IPS-11a (cell line): ENCODE measurements at regions not wholly inside any gene's neighbourhood (a gene's known extent, or its start where the extent isn't known, plus 50 kb on each side); places are given as distances from the start of the nearest gene placed in this dataset.

Experiments
- H3K4me3 ChIP-seq: one replicate; pipeline ENCODE4 v1.5.1; 2013; ENCODE audit warnings: low read depth, low read length, control low read depth

- H3K4me3 ChIP-seq, result no peak overlapping the region
Measured at GRCh38 chr15:31472636-31473384, 146.2 kb downstream of the KLF13 start.

GRCh38 chr15:31473385-31474058, 146.9 kb downstream of the KLF13 start:
- H3K4me3 ChIP-seq, result no peak overlapping the region

GRCh38 chr15:31474059-31474868, 147.6 kb downstream of the KLF13 start:
- no peak overlapping the region for H3K4me3 ChIP-seq

- H3K4me3 ChIP-seq, result no peak overlapping the region
Measured at GRCh38 chr15:31476236-31476810, 149.7 kb downstream of the KLF13 start.

- H3K4me3 ChIP-seq, result no peak overlapping the region
Measured at GRCh38 chr15:31476866-31477265, 150.2 kb downstream of the KLF13 start.

GRCh38 chr15:31477301-31477700, 150.7 kb downstream of the KLF13 start:
- H3K4me3 ChIP-seq, result no peak overlapping the region

GRCh38 chr15:31477851-31478701, 151.4 kb downstream of the KLF13 start:
- H3K4me3 ChIP-seq, result no peak overlapping the region

DNA sequence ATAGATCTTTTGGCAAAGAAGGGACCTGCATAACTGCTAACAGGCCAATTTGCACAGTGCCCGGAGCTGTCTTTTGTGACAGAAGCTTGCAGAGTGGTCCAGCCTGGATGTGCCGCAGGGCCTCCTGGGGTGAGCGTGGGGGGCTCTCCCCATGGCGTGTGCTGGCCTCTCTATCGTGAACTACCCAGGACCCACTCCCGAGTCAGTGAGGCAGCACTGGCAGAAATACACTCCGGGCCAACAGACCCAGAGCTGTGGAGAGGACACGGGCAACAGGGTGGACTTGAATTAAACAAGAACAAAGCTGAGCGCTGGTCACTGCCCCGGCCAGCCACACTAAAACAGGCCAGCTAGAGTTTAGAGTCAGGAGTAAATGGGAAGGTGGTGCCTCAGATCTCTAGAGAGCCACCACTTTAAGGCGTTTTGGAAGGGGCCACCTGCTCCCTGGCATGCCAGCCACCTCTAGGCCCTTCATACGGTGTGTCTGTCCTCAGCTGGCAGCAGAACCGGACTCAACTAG, 152.1 kb downstream of the KLF13 start:
- no peak overlapping the region for H3K4me3 ChIP-seq

DNA sequence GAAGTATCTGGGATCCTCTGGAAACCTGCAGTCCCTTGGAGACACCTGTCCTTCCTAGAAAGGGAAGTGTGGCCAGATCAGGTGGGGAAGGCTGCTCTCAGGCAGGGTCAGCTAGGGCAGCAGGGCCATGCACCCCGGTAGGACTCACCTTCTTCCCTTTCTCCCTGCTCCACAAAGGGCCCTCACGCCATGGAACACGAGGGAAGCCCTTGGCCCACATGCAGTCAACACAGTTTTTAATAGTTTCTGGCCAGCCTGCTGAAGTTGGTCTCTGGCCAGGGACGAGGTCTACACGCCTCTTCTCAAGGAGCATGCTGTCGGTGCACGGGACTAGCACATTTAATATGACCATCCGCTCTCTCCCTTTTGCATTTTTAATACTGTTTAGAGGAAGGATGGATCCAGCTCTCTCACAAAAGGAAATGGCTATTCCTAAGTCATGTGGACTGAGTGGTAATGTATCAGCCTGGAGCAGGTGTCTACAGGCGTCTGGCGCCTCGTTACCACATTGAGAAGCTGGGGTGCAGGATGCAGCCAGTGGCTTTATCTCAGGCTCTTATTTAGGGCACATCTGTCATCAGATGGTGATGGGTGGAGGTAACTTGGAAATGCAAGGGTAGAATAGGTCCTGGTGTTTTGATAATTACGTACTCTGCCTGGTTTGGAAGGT, 153.9 kb downstream of the KLF13 start:
- no peak overlapping the region for H3K4me3 ChIP-seq

GRCh38 chr15:31481142-31481541, 154.5 kb downstream of the KLF13 start:
- H3K4me3 ChIP-seq, result no peak overlapping the region

DNA sequence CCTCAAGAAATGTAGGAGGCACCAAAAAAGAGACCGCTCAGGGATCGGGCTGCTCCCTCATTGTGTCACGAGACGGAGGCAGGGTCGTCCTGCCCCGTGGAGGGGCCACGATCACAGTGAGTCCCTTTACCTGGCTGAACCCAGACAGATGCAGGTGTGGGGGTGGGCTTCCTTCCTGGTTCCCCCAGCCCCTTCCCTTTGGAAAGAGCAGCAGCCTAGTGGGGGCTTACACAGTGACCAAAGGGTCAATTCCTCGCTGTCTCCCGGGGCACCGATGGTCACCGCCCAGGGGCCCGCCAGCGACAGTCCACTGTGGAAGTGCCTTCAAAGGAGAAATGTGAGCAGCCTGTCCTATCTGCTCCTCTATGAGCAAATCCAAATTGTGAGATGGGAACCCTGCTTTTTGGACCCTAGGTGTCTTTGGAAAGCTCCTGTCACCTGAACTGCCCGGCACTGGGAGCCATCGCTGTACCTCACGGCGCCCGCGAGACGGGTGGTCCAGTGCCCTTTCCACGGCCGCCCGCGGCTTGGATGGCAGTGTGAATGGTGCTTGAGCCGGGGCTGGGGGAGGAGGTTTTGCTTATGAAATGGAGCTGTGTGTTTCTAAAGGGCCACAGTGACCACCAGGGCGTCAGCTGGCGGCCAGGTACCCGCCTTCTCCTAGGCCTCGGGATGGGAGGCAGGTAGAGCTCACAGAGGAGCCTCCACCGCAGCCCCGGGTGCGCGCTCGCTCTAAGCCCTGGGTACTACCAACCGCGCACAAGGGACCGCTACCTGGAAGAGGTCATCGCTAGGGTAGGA, 155.7 kb downstream of the KLF13 start:
- no peak overlapping the region for H3K4me3 ChIP-seq

DNA sequence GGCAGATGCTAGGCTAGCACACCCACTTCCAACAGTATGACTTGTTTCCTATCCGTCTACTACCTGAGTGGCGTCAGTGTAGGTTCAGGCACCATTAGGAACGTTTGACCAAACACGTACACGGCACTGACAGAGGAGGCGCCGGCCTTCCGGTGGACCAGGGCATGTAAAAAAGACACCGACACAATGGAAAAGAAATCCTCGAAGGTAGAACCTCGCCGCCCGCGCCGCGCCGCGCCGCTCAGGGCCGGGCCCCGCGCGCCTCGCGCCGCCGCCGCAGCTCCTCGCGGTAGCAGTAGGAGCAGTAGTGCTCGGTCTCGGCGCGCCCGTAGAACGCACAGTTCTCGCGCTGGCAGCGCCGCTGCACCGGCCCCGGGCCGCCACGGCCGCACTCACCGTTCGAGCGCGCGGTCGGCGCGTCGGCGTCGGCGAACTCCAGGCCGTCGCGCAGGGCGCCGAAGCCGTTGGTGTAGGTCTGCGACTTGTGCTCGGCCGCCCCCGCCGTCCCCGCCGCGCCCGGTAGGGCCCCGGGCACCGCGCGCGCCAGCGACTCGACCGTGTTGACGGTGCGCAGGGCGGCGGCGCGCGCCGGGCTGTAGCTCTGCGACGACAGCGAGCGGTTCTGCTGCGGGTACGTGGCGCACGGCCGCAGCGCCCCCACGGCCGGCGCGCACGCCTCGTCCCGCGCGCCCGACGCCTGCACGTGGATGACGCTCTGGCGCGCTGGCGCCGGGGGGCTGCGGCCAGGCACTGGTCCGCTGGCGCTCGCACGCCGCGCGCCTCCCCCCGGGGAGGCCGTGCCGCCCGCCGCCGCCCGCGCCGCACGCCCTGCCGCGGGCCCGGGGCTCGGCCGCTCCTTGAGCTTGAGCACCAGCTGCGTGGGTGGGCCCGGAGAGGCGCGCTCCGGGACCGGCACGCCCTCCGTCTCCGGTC, 156.7 kb downstream of the KLF13 start:
- peak overlapping the region; percentile 17 for H3K4me3 ChIP-seq

GRCh38 chr15:31483986-31484951, 157.6 kb downstream of the KLF13 start:
- H3K4me3 ChIP-seq, result peak overlapping the region; percentile 4

DNA sequence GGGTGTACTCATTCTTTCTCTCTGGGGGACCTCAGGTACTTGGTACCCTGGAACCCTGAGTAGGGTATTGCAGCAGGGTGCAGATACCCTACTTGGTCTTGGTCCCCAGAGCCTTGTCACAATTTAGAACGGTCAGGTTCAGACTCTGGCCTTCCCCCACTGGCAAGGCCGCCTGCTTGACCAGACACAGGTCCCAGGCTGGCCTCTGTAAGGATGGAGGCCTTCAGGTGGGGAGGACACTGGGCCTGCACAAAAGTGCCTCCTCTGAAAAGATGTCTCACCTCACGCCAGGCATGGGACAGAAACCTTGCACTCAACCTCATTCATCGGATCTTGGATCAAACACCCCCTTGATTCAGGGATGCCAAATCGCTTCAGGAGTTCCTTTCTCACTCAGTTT, 158.4 kb downstream of the KLF13 start:
- no peak overlapping the region for H3K4me3 ChIP-seq

DNA sequence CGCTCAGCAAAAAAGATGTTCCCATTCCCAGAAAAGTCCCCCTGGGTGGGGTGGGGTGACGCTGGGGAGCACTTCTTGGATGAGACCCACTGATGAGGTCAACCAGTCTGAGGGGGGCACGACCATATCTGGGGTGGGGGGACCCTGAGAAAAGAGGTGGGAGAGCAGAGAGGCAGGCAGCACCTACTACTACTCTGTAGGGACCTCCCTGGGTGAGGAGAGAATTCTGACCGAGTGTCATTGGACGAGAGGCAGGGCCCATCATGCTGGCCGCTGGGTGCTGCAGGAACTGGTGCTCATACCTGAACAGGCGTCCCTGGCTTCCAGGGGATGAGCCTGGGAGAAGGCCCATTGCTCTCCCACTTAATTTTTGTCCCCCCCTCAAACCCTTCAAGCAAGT, 158.8 kb downstream of the KLF13 start:
- H3K4me3 ChIP-seq, result no peak overlapping the region

DNA sequence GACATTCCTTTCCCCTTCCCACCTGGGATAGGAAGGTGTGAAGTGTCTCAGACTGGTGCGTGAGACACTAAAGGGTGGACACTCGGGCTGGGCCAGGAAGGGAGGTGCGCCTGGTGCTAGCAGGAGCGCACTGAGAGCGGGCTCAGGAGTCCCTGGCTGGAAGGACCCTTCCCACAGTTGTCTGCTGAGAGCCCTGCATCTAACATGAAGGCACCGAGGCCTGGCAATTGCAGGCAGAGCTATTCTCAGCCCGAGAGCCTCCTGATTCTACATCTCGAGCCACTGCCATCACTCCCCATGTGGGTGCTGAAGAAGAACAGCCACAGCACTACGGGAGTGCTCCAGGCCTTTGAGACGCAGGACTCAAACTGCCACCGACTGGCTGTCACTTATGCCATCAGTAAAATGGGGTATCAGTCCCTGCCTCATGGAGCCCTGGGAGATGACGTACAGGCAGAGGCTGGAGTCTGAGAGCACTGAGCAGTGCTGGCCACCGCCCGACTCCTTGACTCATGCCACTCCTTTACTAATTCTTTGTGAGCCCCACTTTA, 159.4 kb downstream of the KLF13 start:
- H3K4me3 ChIP-seq, result no peak overlapping the region
